HG02870 (cell line): ENCODE measurements at regions not wholly inside any gene's neighbourhood (a gene's known extent, or its start where the extent isn't known, plus 50 kb on each side); places are given as distances from the start of the nearest gene placed in this dataset.
A peak's percentile ranks its signal among the peaks of the same experiment; 100 is the strongest.

Source experiments
- ATAC-seq: cut with Tn5 transposase; IDR thresholded peaks from one replicate; pipeline ENCODE4 v1.9.1; 2021; ENCODE audit warnings: mild to moderate bottlenecking, moderate library complexity; ENCODE audit not compliant: unreplicated experiment

- ATAC-seq: no peak
Measured at GRCh38 chr13:40483601-40484000, 182.8 kb downstream of the FOXO1 start.

GRCh38 chr13:40484101-40484800, 182.2 kb downstream of the FOXO1 start:
- no peak for ATAC-seq

GRCh38 chr13:40484974-40485373, 181.5 kb downstream of the FOXO1 start:
- no peak for ATAC-seq

GRCh38 chr13:40485611-40486517, 180.6 kb downstream of the FOXO1 start:
- peak; percentile 66 for ATAC-seq

- ATAC-seq: no peak
Measured at GRCh38 chr13:40486518-40487163, 179.8 kb downstream of the FOXO1 start.

- no peak for ATAC-seq
Measured at GRCh38 chr13:40488869-40489391, 177.5 kb downstream of the FOXO1 start.

- no peak for ATAC-seq
Measured at GRCh38 chr13:40490086-40490758, 176.2 kb downstream of the FOXO1 start.

GRCh38 chr13:40492511-40492910, 173.9 kb downstream of the FOXO1 start:
- no peak for ATAC-seq

GRCh38 chr13:40494513-40494912, 171.9 kb downstream of the FOXO1 start:
- ATAC-seq: no peak

- ATAC-seq: no peak
Measured at GRCh38 chr13:40494946-40495620, 171.4 kb downstream of the FOXO1 start.

GRCh38 chr13:40495621-40496001, 170.8 kb downstream of the FOXO1 start:
- ATAC-seq: no peak

- no peak for ATAC-seq
Measured at GRCh38 chr13:40496035-40496810, 170.2 kb downstream of the FOXO1 start.

GRCh38 chr13:40498461-40498860, 168.0 kb downstream of the FOXO1 start:
- no peak for ATAC-seq

- no peak for ATAC-seq
Measured at GRCh38 chr13:40502236-40502635, 164.2 kb downstream of the FOXO1 start.

- ATAC-seq: no peak
Measured at GRCh38 chr13:40503011-40503410, 163.4 kb downstream of the FOXO1 start.

- ATAC-seq: no peak
Measured at GRCh38 chr13:40503966-40504591, 162.4 kb downstream of the FOXO1 start.

- ATAC-seq: no peak
Measured at GRCh38 chr13:40504641-40505040, 161.8 kb downstream of the FOXO1 start.

- no peak for ATAC-seq
Measured at GRCh38 chr13:40505196-40505595, 161.2 kb downstream of the FOXO1 start.
